ENCODE measurements at regions not wholly inside any gene's neighbourhood (a gene's known extent, or its start where the extent isn't known, plus 50 kb on each side); places are given as distances from the start of the nearest gene placed in this dataset.

GRCh38 chr11:62073061-62073460 is 50.8 kb upstream of the INCENP start:
- TF ChIP-seq CTCF (IDR thresholded peaks at IDR 0.05; ENCODE audit: borderline replicate concordance, control extremely low read depth, extremely low read depth, insufficient read depth, missing control alignments), result no peak
- no peak for DNase-seq (ENCODE audit: low spot score)
- in situ Hi-C loops (cut with MboI; ENCODE audit: low sequenced_read_pairs, unreplicated experiment), result loop anchor here (10.0 kb wide), 2 partner anchors 108 to 278 kb away; partner anchors contain the start of genes FEN1, FTH1 and TMEM258

GRCh38 chr11:62071408-62071807 is 52.4 kb upstream of the INCENP start:
- in situ Hi-C loops (cut with MboI; ENCODE audit: low sequenced_read_pairs, unreplicated experiment), result loop anchor here (10.0 kb wide), 2 partner anchors 107 to 277 kb away; partner anchors contain the start of genes FEN1, FTH1 and TMEM258
- DNase-seq (ENCODE audit: low spot score), result no peak
- TF ChIP-seq CTCF (IDR thresholded peaks at IDR 0.05; ENCODE audit: borderline replicate concordance, control extremely low read depth, extremely low read depth, insufficient read depth, missing control alignments), result no peak

GRCh38 chr11:62069986-62070919 is 53.6 kb upstream of the INCENP start:
- TF ChIP-seq CTCF (IDR thresholded peaks at IDR 0.05; ENCODE audit: borderline replicate concordance, control extremely low read depth, extremely low read depth, insufficient read depth, missing control alignments), result no peak
- in situ Hi-C loops (cut with MboI; ENCODE audit: low sequenced_read_pairs, unreplicated experiment), result loop anchor here (10.0 kb wide), 2 partner anchors 105 to 275 kb away; partner anchors contain the start of genes FEN1, FTH1 and TMEM258
- no peak for DNase-seq (ENCODE audit: low spot score)

GRCh38 chr11:62069374-62069773 is 54.4 kb upstream of the INCENP start:
- in situ Hi-C loops (cut with MboI; ENCODE audit: low sequenced_read_pairs, unreplicated experiment), result no loop called here
- no peak for TF ChIP-seq CTCF (IDR thresholded peaks at IDR 0.05; ENCODE audit: borderline replicate concordance, control extremely low read depth, extremely low read depth, insufficient read depth, missing control alignments)
- DNase-seq (ENCODE audit: low spot score), result no peak

- TF ChIP-seq CTCF (IDR thresholded peaks at IDR 0.05; ENCODE audit: borderline replicate concordance, control extremely low read depth, extremely low read depth, insufficient read depth, missing control alignments), result no peak
- in situ Hi-C loops (cut with MboI; ENCODE audit: low sequenced_read_pairs, unreplicated experiment), result no loop called here
- no peak for DNase-seq (ENCODE audit: low spot score)
Measured at GRCh38 chr11:62068730-62069129, 55.1 kb upstream of the INCENP start.

- in situ Hi-C loops (cut with MboI; ENCODE audit: low sequenced_read_pairs, unreplicated experiment), result no loop called here
- no peak for DNase-seq (ENCODE audit: low spot score)
- TF ChIP-seq CTCF (IDR thresholded peaks at IDR 0.05; ENCODE audit: borderline replicate concordance, control extremely low read depth, extremely low read depth, insufficient read depth, missing control alignments), result no peak
Measured at GRCh38 chr11:62067741-62068140, 56.1 kb upstream of the INCENP start.

Measured in GM13976 (cell line).